ENCODE measurements at regions not wholly inside any gene's neighbourhood (a gene's known extent, or its start where the extent isn't known, plus 50 kb on each side); places are given as distances from the start of the nearest gene placed in this dataset.
"Not testable (repeated sequence)": the region's sequence is repeated elsewhere in the genome, so short reads cannot be mapped to it uniquely, and the experiment has no call there.

DNA sequence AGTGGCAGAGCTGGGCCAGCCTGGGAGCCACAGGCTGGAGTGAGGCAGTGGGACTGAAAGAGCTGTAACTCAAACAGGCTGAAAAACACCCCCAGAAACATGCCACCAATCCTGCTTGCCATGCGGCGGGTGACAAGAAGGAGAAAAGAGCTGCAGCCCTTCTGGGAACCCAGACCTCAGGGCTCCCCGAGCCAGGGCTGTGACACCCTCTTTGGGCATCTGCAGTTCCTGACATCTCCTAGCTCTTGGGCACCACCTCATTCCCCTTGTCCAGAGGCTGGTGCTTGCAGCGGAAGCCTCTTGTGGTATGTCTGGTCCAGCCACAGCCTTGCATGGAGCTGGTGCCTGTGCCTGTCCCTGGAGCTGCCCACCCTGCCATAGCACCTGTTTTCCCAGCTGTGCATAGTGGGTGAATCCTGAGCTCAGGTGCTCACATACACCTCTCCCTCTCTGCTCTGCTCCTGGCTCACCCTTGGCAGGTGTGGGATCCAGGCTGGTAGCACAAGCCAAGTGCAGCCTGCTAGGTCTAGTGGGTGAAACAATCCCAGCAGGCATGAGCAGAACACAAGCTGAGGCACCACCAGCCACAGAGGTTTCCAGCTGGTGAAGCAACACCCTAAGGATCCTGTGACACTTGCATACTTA lies 149.0 kb downstream of the CXXC4 start:
- H3K4me3 ChIP-seq (ENCODE audit: low read depth, low read length), result no peak overlapping the region
- in situ Hi-C loops (cut with HindIII; ENCODE audit: low sequenced_read_pairs), result no loop called here
- TF ChIP-seq CTCF (IDR thresholded peaks at IDR 0.05; ENCODE audit: low read depth, low read length, missing control alignments), result no peak
- no peak for DNase-seq (ENCODE audit: low read depth)

DNA sequence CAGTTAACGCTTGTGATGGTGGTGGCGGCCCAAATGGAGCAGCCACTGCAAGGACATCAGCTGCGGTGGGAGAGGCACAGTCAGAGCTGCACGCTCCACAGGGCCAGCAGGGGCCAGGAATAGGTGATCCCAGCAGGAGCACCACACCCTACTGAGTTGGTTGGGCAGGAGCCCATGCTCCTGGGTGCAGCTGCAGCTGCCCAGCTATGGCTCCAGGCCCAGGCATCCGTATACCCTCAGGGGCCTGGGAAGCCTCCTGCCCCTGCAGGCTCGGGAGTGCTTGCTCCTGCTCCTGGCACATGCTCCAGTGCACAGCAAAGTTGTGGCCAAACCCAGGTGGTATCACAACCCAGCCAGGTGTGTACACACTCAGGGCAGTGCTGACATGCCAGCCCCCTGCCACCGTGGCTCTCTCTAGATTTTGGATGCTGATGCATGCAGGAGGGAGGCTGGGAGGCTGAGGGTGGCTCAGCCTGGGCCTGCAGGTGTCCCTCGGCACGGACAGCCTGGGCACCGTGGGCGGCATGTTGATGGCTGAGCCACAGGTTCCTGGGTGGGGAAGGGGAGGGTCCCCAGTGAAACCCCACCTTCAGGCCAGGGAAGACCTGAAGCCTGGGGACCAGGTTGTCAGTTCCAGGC lies 150.2 kb downstream of the CXXC4 start:
- in situ Hi-C loops (cut with HindIII; ENCODE audit: low sequenced_read_pairs), result no loop called here
- no peak for TF ChIP-seq CTCF (IDR thresholded peaks at IDR 0.05; ENCODE audit: low read depth, low read length, missing control alignments)

DNA sequence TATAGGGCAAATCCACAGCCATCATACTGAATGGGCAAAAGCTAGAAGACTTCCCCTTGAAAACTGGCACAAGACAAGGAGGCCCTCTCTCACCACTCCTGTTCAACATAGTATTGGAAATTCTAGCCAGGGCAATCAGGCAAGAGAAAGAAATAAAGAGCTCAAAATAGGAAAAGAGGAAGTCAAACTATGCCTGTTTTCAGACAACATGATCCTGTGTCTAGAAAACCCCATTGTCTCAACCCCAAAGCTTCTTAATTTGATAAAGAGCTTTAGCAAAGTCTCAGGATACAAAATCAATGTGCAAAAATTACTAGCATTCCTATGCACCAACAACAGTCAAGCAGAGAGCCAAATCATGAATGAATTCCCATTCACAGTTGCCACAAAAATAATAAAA lies 160.3 kb downstream of the CXXC4 start:
- no peak overlapping the region for H3K4me3 ChIP-seq (ENCODE audit: low read depth, low read length)
- in situ Hi-C loops (cut with HindIII; ENCODE audit: low sequenced_read_pairs), result no loop called here
- no peak for DNase-seq (ENCODE audit: low read depth)
- no peak for TF ChIP-seq CTCF (IDR thresholded peaks at IDR 0.05; ENCODE audit: low read depth, low read length, missing control alignments)

More for the DNA sequence above, 150.2 kb downstream of the CXXC4 start:
- DNase-seq (ENCODE audit: low read depth), result no peak
- no peak overlapping the region for H3K4me3 ChIP-seq (ENCODE audit: low read depth, low read length)

GRCh38 chr4:104330125-104330905 lies 164.4 kb downstream of the CXXC4 start:
- DNase-seq (ENCODE audit: low read depth), result no peak
- in situ Hi-C loops (cut with HindIII; ENCODE audit: low sequenced_read_pairs), result no loop called here
- H3K4me3 ChIP-seq (ENCODE audit: low read depth, low read length), result no peak overlapping the region
- TF ChIP-seq CTCF (IDR thresholded peaks at IDR 0.05; ENCODE audit: low read depth, low read length, missing control alignments), result no peak

DNA sequence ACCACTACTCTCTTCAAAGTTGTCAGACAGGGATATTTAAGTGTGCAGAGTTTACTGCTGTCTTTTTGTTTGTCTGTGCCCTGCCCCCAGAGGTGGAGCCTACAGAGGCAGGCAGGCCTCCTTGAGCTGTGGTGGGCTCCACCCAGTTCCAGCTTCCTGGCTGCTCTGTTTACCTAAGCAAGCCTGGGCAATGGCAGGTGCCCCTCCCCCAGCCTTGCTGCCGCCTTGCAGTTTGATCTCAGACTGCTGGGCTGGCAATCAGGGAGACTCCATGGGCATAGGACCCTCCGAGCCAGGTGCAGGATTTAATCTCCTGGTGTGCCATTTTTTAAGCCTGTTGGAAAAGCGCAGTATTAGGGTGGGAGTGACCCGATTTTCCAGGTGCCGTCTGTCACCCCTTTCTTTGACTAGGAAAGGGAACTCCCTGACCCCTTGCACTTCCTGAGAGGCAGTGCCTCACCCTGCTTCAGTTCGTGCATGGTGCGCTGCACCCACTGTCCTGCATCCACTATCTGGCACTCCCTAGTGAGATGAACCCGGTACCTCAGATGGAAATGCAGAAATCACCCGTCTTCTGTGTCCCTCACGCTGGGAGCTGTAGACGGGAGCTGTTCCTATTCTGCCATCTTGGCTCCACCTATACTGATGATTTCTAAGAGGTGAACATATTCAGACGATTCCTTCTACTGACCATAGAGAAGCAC lies 167.6 kb downstream of the CXXC4 start:
- DNase-seq (ENCODE audit: low read depth); in situ Hi-C loops (cut with HindIII; ENCODE audit: low sequenced_read_pairs); H3K4me3 ChIP-seq (ENCODE audit: low read depth, low read length): not testable (repeated sequence)

DNA sequence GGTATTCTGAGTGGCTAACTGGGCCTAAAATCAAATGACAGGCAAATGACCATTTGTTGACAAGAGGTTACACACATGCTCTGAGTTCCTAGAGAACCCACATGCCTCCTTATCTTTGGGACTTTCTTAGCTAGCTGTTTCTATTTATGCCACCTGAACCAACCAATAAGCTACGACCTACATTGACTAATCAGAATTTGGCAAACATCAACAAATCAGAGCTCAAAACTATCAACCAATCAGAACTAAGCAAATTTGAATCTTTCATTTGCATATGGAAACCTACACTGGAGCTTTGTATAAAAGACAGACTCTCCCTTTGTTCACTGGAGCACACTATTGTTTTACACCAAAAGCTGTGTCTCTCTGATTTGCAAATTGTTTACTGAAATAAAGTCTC lies 192.0 kb downstream of the CXXC4 start:
- in situ Hi-C loops (cut with HindIII; ENCODE audit: low sequenced_read_pairs), result no loop called here
- no peak overlapping the region for H3K4me3 ChIP-seq (ENCODE audit: low read depth, low read length)
- no peak for TF ChIP-seq CTCF (IDR thresholded peaks at IDR 0.05; ENCODE audit: low read depth, low read length, missing control alignments)
- no peak for DNase-seq (ENCODE audit: low read depth)
